IMR-90 (cell line): ENCODE measurements at regions not wholly inside any gene's neighbourhood (a gene's known extent, or its start where the extent isn't known, plus 50 kb on each side); places are given as distances from the start of the nearest gene placed in this dataset.

Source experiments
- ATAC-seq: fragments of 200-7000 bp; cut with Tn5 transposase; 2 replicates; pipeline ENCODE4 v1.9.1; 2020; ENCODE audit warnings: low read depth, mild to moderate bottlenecking, moderate library complexity
- BruUV-seq: library from RNA; stranded (reverse); fragments of 400-500 nt; replicated peaks from 2 replicates; lab custom pipeline; 2021; lab: Mats Ljungman, UMichigan
- CTCF ChIA-PET: fragments of 300-600 bp; formaldehyde crosslinking; extraction: SDS; loops from one replicate; lab custom pipeline; 2021; ENCODE audit warnings: antibody characterized with exemption; lab: Yijun Ruan, JAX
- POLR2A ChIA-PET: fragments of 300-600 bp; sonication (Branson Sonifier 250); formaldehyde crosslinking; loops from one replicate; lab custom pipeline; 2022; ENCODE audit warnings: antibody characterized with exemption; ENCODE audit not compliant: unreplicated experiment; lab: Charles Lee
- DNase-seq: peaks from one replicate; pipeline ENCODE4 v3.0.0; 2013
- H2AFZ ChIP-seq: replicated peaks from 2 replicates; pipeline ENCODE3; 2013; ENCODE audit warnings: low read length, mild to moderate bottlenecking; ENCODE audit not compliant: poor library complexity
- H2AK5ac ChIP-seq: 2 replicates; pipeline ENCODE4 v1.6.1; 2013; ENCODE audit warnings: low read depth, low read length, inconsistent platforms
- H2AK9ac ChIP-seq: replicated peaks from 2 replicates; pipeline ENCODE3; 2013; ENCODE audit warnings: mild to moderate bottlenecking, low read depth, low read length, moderate library complexity; ENCODE audit not compliant: poor library complexity
- H2BK120ac ChIP-seq: 2 replicates; pipeline ENCODE4 v1.6.1; 2013; ENCODE audit warnings: low read depth, low read length, inconsistent platforms
- H2BK15ac ChIP-seq: 3 replicates; pipeline ENCODE4 v1.6.1; 2013; ENCODE audit warnings: low read depth, low read length, inconsistent platforms
- H2BK20ac ChIP-seq: 2 replicates; pipeline ENCODE4 v1.6.1; 2013; ENCODE audit warnings: low read depth, mild to moderate bottlenecking, inconsistent platforms, low read length, moderate library complexity
- H2BK5ac ChIP-seq: 2 replicates; pipeline ENCODE4 v1.6.1; 2013; ENCODE audit warnings: mild to moderate bottlenecking, low read depth, low read length, inconsistent platforms; ENCODE audit not compliant: poor library complexity, severe bottlenecking
- H3K14ac ChIP-seq: replicated peaks from 2 replicates; pipeline ENCODE4 v1.6.1; 2013; ENCODE audit warnings: low read depth, low read length, inconsistent platforms
- H3K18ac ChIP-seq: 2 replicates; pipeline ENCODE4 v1.6.1; 2013; ENCODE audit warnings: low read depth, low read length, control low read depth
- H3K23ac ChIP-seq: 2 replicates; pipeline ENCODE4 v1.6.1; 2013; ENCODE audit warnings: low read depth, low read length, inconsistent platforms
- H3K27ac ChIP-seq: 2 replicates; pipeline ENCODE4 v1.5.1; 2013; ENCODE audit warnings: mild to moderate bottlenecking, control low read depth, low read length; ENCODE audit not compliant: insufficient read depth
- H3K27me3 ChIP-seq: 2 replicates; pipeline ENCODE4 v1.6.1; 2013; ENCODE audit warnings: low read length; ENCODE audit not compliant: control insufficient read depth, insufficient read depth
- H3K36me3 ChIP-seq: 2 replicates; pipeline ENCODE4 v1.6.1; 2013; ENCODE audit warnings: low read length, mixed read lengths; ENCODE audit not compliant: control insufficient read depth, insufficient read depth
- H3K4ac ChIP-seq: 2 replicates; pipeline ENCODE4 v1.6.1; 2013; ENCODE audit warnings: low read depth, low read length, inconsistent platforms
- H3K4me1 ChIP-seq: 2 replicates; pipeline ENCODE4 v1.6.1; 2013; ENCODE audit warnings: low read length, mixed read lengths; ENCODE audit not compliant: control insufficient read depth, insufficient read depth
- H3K4me2 ChIP-seq: 2 replicates; pipeline ENCODE4 v1.6.1; 2013; ENCODE audit warnings: low read depth, mild to moderate bottlenecking, control low read depth, low read length, moderate library complexity
- H3K4me3 ChIP-seq: 2 replicates; pipeline ENCODE4 v1.5.1; 2013; ENCODE audit warnings: low read depth, mild to moderate bottlenecking, control low read depth, low read length, moderate library complexity; ENCODE audit not compliant: insufficient read depth
- H3K56ac ChIP-seq: 2 replicates; pipeline ENCODE4 v1.6.1; 2013; ENCODE audit warnings: low read length, inconsistent platforms; ENCODE audit not compliant: insufficient read depth; ENCODE audit errors: extremely low read depth
- H3K79me1 ChIP-seq, 2 experiments: 2 replicates each; pipeline ENCODE4 v1.6.1; 2013; ENCODE audit warnings: low read length in 2 of 2, inconsistent platforms in 1 of 2, low read depth in 1 of 2
- H3K9ac ChIP-seq: 2 replicates; pipeline ENCODE4 v1.6.1; 2013; ENCODE audit warnings: low read depth, low read length, control low read depth
- H3K9me1 ChIP-seq: 2 replicates; pipeline ENCODE4 v1.6.1; 2013; ENCODE audit warnings: low read length, inconsistent platforms; ENCODE audit not compliant: insufficient read depth
- H3K9me3 ChIP-seq: 2 replicates; pipeline ENCODE4 v1.6.1; 2013; ENCODE audit warnings: low read length; ENCODE audit not compliant: control insufficient read depth, insufficient read depth
- H4K20me1 ChIP-seq: 2 replicates; pipeline ENCODE4 v1.6.1; 2013; ENCODE audit warnings: low read length, inconsistent platforms; ENCODE audit not compliant: insufficient read depth
- H4K5ac ChIP-seq: 2 replicates; pipeline ENCODE4 v1.6.1; 2013; ENCODE audit warnings: mild to moderate bottlenecking, low read depth, low read length, control low read depth
- H4K8ac ChIP-seq, 2 experiments: 2 replicates each; pipeline ENCODE4 v1.6.1; 2013; ENCODE audit warnings: low read depth in 2 of 2, low read length in 2 of 2, control low read depth in 1 of 2, inconsistent platforms in 1 of 2
- H4K91ac ChIP-seq: 2 replicates; pipeline ENCODE4 v1.6.1; 2013; ENCODE audit warnings: low read depth, low read length, inconsistent platforms; ENCODE audit not compliant: insufficient read depth
- BHLHE40 ChIP-seq: fragments of 150-350 bp; IDR thresholded peaks from 2 replicates; pipeline ENCODE4 v1.6.1; 2016; ENCODE audit warnings: mild to moderate bottlenecking, low read depth, low read length
- CEBPB ChIP-seq: IDR thresholded peaks from 2 replicates; pipeline ENCODE4 v1.6.1; 2012; ENCODE audit warnings: low read depth, low read length, improper control_type of control experiment
- CHD1 ChIP-seq: IDR thresholded peaks from 2 replicates; pipeline ENCODE4 v1.6.1; 2012; ENCODE audit warnings: low read depth, low read length, improper control_type of control experiment
- FOS ChIP-seq: fragments of 150-350 bp; IDR thresholded peaks from 2 replicates; pipeline ENCODE4 v1.6.1; 2016; ENCODE audit warnings: low read depth, low read length
- MAZ ChIP-seq: IDR thresholded peaks from 2 replicates; pipeline ENCODE4 v1.6.1; 2012; ENCODE audit warnings: low read depth, mild to moderate bottlenecking, low read length, improper control_type of control experiment, moderate library complexity, borderline replicate concordance
- MXI1 ChIP-seq: IDR thresholded peaks from 2 replicates; pipeline ENCODE4 v1.6.1; 2012; ENCODE audit warnings: low read depth, mild to moderate bottlenecking, low read length, moderate library complexity, borderline replicate concordance
- NFE2L2 ChIP-seq: fragments of 150-350 bp; IDR thresholded peaks from 2 replicates; pipeline ENCODE4 v1.6.1; 2016; ENCODE audit warnings: low read depth, mild to moderate bottlenecking, low read length
- POLR2A ChIP-seq: IDR thresholded peaks from 2 replicates; pipeline ENCODE4 v1.6.1; 2012; ENCODE audit warnings: mild to moderate bottlenecking, low read depth, low read length
- RAD21 ChIP-seq: IDR thresholded peaks from 2 replicates; pipeline ENCODE4 v1.6.1; 2012; ENCODE audit warnings: low read length, improper control_type of control experiment
- RCOR1 ChIP-seq: IDR thresholded peaks from 2 replicates; pipeline ENCODE4 v1.6.1; 2012; ENCODE audit warnings: mild to moderate bottlenecking, low read length, improper control_type of control experiment; ENCODE audit not compliant: insufficient replicate concordance
- RFX5 ChIP-seq: IDR thresholded peaks from 2 replicates; pipeline ENCODE4 v1.8.0; 2012; ENCODE audit warnings: low read depth, mild to moderate bottlenecking, low read length, moderate library complexity
- WGBS, 2 experiments: methylation state at CpG; one replicate each; pipeline versions ENCODE4 v1.1.5 to v1.1.7; 2013; ENCODE audit warnings: missing lambda C conversion rate in 2 of 2; ENCODE audit not compliant: insufficient read length in 1 of 2; ENCODE audit errors: extremely low coverage in 2 of 2; 5-methylcytosine and 5-hydroxymethylcytosine counted together
- dilution Hi-C: fragments of 300-500 bp; cut with HindIII; formaldehyde crosslinking; loops from one replicate; pipeline ENCODE4 v1.14.3; 2018; ENCODE audit warnings: low sequenced_read_pairs; ENCODE audit not compliant: unreplicated experiment
- in situ Hi-C: fragments of 300-500 bp; cut with MboI; formaldehyde crosslinking; loops from 3 replicates; pipeline ENCODE4 v1.14.3; 2019; ENCODE audit warnings: low sequenced_read_pairs, inconsistent platforms, mixed read lengths
- intact Hi-C: fragments of 100-400 bp; cut with micrococcal nuclease; formaldehyde crosslinking; loops from 2 replicates; pipeline ENCODE4 v1.10.0; 2022
- TF ChIP-seq, protein P1 (sequence below): conservative IDR thresholded peaks from 2 replicates; pipeline ENCODE4 v1.5.1; 2012; ENCODE audit warnings: mild to moderate bottlenecking, low read depth, low read length, improper control_type of control experiment
- TF ChIP-seq, protein P2 (sequence below): fragments of 150-350 bp; IDR thresholded peaks from 2 replicates; pipeline ENCODE4 v1.6.1; 2017; ENCODE audit warnings: mild to moderate bottlenecking, antibody characterized with exemption, low read length, low read depth

DNA sequence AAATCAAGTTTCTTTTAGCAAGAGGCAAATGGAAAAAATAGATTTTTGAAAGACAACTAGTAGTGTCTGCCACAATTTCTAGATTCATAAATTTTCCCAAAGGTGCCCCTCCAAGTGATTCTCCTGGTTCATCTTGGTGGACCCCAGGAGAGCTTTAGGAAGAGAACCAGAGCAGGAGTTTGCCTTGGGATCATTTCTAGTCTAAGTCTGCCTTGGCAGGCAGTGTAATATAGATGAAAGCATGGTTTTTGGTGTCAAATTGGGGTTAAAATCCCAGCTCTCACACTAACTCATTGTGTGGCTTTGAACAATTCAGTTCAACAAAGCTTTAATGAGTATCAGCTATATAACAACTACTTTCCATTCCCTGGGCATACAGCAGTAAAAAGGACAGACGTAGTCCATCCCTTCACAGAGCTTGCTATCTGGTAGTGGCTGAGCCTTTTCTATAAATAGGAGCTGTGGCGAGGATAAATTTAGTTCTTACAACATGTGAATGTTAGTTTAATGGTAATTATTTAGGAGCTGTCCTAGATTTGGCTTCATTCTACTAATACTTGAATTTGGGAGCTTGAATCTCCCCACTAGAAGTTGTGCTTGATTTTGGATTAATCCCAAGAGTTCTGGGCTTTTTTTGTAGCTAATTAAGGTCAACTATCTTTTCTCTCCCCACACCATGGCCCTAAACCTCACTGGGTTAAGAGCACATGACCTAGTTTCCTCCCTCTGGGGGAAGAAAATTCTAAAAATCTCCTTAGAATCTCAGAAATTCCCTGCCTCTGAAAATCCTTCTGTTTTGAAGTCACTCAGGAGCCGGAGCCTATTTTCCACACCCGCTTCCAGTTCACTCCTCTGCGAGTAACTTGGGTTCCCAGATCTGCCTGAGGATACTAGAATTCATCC lies 197.8 kb downstream of the PCSK1 start:
- no TSS peak for BruUV-seq
- Histone ChIP-seq H3K18ac (peak overlapping the region; percentile 86; the same call in 1 of the 2 replicates), H3K79me1 (no peaks in the 10 kb centered on the region; a peak in 1 of 4 replicates), H3K9me3 (no peaks in the 10 kb centered on the region), H3K4ac (peak overlapping the region; percentile 57; the same call in 1 of the 2 replicates), H2AK5ac (peak overlapping the region; percentile 17; the same call in 1 of the 2 replicates), H4K8ac (peak overlapping the region; percentile 62 to 74), H3K56ac (peak overlapping the region; percentile 11; the same call in 1 of the 2 replicates), H3K9ac (peak overlapping the region; percentile 46; the same call in 1 of the 2 replicates), H2AK9ac (no peak overlapping the region), H3K4me3 (no peak overlapping the region), H3K4me2 (peak overlapping the region; percentile 33; the same call in 1 of the 2 replicates), H2BK20ac (peak overlapping the region; percentile 88), H3K27ac (peak overlapping the region; percentile 41; the same call in 1 of the 2 replicates), H3K27me3 (no peaks in the 10 kb centered on the region), H2BK120ac (peak overlapping the region; percentile 93), H3K36me3 (no peaks in the 10 kb centered on the region), H3K23ac (peak overlapping the region; percentile 36), H4K91ac (peak overlapping the region; percentile 75), H3K14ac (peak overlapping the region; percentile 73), H2BK15ac (peak overlapping the region; percentile 95), H2BK5ac (peak overlapping the region; percentile 78), H4K20me1 (no peaks in the 10 kb centered on the region), H2AFZ (peak overlapping the region; percentile 46), H4K5ac (peak overlapping the region; percentile 83), H3K9me1 (no peaks in the 10 kb centered on the region; the same call in none of the 2 replicates), H3K4me1 (peaks cover 10% of the 10 kb centered on the region)
- DNase-seq (peak; percentile 30), ATAC-seq (peak; percentile 53)
- in situ Hi-C loops (no loop called here), dilution Hi-C loops (no loop called here), intact Hi-C loops (no loop called here)
- no peak for TF ChIP-seq POLR2A
- TF ChIP-seq CEBPB = no peak
- TF ChIP-seq, protein P1, sequence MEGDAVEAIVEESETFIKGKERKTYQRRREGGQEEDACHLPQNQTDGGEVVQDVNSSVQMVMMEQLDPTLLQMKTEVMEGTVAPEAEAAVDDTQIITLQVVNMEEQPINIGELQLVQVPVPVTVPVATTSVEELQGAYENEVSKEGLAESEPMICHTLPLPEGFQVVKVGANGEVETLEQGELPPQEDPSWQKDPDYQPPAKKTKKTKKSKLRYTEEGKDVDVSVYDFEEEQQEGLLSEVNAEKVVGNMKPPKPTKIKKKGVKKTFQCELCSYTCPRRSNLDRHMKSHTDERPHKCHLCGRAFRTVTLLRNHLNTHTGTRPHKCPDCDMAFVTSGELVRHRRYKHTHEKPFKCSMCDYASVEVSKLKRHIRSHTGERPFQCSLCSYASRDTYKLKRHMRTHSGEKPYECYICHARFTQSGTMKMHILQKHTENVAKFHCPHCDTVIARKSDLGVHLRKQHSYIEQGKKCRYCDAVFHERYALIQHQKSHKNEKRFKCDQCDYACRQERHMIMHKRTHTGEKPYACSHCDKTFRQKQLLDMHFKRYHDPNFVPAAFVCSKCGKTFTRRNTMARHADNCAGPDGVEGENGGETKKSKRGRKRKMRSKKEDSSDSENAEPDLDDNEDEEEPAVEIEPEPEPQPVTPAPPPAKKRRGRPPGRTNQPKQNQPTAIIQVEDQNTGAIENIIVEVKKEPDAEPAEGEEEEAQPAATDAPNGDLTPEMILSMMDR = no peak
- TF ChIP-seq NFE2L2 = no peak
- TF ChIP-seq RAD21 = no peak
- no peak for TF ChIP-seq MAZ
- no peak for TF ChIP-seq CHD1
- TF ChIP-seq RFX5 = no peak
- TF ChIP-seq RCOR1 = no peak
- no peak for TF ChIP-seq MXI1
- TF ChIP-seq FOS = no peak
- TF ChIP-seq BHLHE40 = no peak
- TF ChIP-seq, protein P2, sequence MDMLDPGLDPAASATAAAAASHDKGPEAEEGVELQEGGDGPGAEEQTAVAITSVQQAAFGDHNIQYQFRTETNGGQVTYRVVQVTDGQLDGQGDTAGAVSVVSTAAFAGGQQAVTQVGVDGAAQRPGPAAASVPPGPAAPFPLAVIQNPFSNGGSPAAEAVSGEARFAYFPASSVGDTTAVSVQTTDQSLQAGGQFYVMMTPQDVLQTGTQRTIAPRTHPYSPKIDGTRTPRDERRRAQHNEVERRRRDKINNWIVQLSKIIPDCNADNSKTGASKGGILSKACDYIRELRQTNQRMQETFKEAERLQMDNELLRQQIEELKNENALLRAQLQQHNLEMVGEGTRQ = no peak
- CTCF ChIA-PET = no interaction called here
- no CpG with 5 or more reads among the region's 5 CpGs for WGBS, 2 experiments
- POLR2A ChIA-PET = no interaction called here
